Mammary epithelial cell (primary cell): ENCODE measurements at regions not wholly inside any gene's neighbourhood (a gene's known extent, or its start where the extent isn't known, plus 50 kb on each side); places are given as distances from the start of the nearest gene placed in this dataset.

ENCODE experiments used
- CTCF ChIP-seq, 2 donors: IDR thresholded peaks in 1 of 2; conservative IDR thresholded peaks in 1 of 2; 2 replicates each; pipeline ENCODE4 v1.5.1; 2011 to 2012; ENCODE audit warnings: inconsistent platforms in 2 of 2, low read length in 2 of 2, mild to moderate bottlenecking in 2 of 2, control low read depth in 1 of 2, low read depth in 1 of 2; ENCODE audit not compliant: insufficient read depth in 1 of 2; ENCODE audit errors: extremely low read depth in 1 of 2
- EZH2 ChIP-seq: IDR thresholded peaks from 2 replicates; pipeline ENCODE4 v1.6.1; 2012; ENCODE audit warnings: low read length, inconsistent platforms, borderline replicate concordance

GRCh38 chr17:77729587-77729986 lies 228.9 kb upstream of the TNRC6C start:
- TF ChIP-seq CTCF (conservative IDR thresholded peaks at IDR 0.05 in 1 of 2, IDR thresholded peaks at IDR 0.05 in 1 of 2; ENCODE audit: extremely low read depth in 1 of 2, insufficient read depth in 1 of 2, low read depth in 1 of 2, low read length in 2 of 2) (no peak), EZH2 (no peak)
